ENCODE measurements at regions not wholly inside any gene's neighbourhood (a gene's known extent, or its start where the extent isn't known, plus 50 kb on each side); places are given as distances from the start of the nearest gene placed in this dataset.

DNA sequence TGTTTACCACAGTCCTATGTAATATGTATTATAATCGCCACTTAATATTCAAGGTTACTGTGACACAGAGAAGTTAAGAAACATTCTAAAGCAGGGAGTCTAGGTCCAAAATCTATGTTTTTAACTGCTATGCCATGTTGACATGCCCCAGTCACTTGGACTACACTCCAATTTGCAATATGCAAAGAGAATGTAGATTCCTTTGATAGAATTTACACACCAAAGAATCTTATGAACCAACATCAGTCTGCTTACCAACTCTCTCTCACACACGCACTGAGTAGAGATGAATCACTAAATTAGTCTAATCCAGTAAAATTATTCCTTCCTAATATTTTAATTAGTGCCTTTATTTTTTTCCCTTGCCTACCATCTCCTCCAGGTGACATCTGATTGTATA is 266.2 kb downstream of the OLFM3 start:
- no peak for DNase-seq

DNA sequence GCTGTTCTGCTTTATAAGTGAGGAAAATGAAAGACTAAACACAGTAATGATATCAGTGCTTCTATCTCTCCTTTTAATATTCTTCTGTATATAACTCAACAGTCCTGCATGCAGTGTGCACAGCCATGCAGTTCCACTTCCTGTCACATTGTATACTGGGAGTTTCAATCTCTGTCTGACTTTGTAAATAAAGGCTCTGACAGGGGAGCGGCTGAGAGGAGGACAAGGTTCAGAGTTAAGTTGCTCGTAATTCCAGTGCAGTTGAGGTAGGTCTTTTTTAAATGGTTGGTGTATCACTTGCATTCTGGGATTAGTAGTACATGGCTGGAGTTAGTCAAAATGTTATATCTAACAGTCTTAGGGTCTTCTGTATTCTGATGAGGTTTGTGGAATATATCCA is 264.5 kb downstream of the OLFM3 start:
- DNase-seq = no peak

DNA sequence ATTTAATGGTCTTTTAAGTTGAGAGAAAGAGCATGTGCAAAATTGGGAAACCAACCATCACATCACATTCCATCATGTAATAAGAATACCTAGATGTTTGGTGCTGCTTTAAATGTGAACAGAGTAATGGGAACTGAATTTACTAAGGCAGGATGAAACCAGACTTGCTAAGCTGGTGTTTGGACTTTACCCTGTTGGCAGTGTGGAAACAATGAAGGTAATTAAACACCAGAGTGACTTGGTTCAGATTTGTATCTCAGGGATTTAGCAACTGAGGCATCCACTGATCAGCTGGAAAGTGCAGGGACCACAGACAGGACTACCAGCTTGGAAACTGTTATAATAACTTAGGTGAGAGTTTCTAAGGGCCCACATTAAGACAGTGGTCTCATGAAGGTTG is 263.4 kb downstream of the OLFM3 start:
- DNase-seq = no peak

DNA sequence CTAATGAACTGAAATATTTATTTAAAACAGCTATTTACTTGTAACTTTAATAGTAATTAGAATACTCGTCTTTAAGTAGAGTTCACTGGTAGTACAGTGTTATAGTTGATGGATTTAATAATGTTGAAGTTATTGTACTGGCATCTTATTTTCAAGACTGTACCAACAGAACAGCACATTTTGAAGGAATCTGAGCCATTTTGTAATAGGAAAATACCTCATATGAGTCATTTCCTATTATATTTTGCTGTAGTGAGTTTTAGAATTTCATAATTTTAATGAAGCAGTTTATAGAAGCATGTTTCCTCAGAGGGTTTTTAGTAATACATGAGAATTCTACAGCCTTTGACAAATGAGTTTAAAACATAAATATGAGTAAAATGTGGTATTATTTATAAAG is 258.3 kb downstream of the OLFM3 start:
- DNase-seq = no peak

DNA sequence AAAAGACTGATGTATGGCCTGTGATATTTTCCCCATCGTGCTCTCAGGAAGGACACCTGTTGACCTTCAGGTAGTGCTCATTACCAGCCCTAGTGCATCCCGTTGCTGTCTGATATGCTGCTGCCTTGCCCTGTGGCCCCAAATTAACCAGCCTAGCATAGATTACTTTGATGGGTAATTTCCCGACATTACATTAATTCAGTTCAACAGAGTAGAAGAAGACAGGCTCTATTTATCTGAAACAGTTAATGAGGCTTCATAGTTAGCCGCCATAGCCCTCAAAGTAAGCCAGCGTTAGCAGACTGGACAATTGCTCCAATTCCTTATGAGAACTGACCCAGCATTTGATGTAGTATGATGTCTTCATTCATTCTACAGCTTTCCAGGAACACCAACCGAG is 257.6 kb downstream of the OLFM3 start:
- DNase-seq = no peak

DNA sequence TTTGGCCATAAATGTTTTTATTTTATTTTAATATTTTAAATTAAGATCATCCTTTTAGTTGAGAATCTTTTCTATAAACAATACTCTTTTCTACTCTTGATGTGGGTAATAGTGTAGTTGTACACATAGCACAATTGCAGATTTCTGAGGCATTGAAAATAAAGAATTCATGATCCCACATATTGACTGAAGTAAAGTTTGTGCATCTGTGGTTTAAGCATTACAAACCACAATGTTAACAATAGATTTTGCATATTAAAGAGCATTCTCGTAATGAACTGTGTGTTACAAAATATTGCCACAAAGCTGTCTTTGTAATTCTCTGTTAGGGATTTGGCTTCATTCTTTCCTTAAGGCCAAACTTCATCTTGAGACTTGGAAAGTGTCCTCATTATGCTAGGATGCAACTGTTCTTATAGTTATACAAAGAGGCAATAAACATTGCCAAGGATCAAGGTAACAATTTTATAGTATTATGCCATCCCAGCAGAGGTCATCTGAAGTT is 256.8 kb downstream of the OLFM3 start:
- no peak for DNase-seq

DNA sequence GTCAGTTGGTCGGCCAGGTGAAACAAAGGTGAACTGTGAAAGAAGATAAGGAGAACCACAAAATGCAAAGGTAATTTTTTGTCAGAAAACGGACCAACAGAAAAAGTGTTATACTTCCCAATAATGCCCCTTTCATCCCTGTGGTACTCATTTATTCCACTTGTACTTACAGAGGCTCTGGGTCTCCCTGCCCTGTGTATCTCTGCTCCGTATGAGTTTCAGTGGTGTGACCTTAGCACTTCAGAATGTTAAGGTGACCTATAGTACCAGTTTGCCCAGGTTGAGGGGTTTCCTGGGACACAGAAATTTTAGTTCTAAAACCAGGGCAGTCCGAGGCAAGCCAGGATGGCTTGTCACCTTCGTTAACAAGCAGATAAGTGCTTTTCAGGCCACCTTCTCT is 254.8 kb downstream of the OLFM3 start:
- no peak for DNase-seq

DNA sequence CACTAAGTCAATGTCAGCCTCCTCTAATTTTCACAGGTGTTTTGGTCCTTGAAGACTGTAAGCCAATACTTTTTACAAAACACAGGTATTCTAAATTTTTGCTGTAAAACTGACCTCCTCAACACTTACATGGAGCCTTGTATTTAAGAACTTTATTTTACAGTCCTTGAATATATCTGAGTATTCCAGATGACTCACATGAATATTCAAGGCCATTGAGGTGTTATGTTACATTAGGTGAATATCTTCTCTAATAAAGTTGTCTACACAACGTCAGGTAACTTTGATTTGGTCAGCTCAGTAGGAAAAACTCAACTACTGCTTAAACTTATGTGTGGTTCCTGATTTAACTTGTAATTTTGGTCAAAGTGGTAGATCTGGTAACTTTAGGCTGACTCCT is 254.2 kb downstream of the OLFM3 start:
- no peak for DNase-seq

DNA sequence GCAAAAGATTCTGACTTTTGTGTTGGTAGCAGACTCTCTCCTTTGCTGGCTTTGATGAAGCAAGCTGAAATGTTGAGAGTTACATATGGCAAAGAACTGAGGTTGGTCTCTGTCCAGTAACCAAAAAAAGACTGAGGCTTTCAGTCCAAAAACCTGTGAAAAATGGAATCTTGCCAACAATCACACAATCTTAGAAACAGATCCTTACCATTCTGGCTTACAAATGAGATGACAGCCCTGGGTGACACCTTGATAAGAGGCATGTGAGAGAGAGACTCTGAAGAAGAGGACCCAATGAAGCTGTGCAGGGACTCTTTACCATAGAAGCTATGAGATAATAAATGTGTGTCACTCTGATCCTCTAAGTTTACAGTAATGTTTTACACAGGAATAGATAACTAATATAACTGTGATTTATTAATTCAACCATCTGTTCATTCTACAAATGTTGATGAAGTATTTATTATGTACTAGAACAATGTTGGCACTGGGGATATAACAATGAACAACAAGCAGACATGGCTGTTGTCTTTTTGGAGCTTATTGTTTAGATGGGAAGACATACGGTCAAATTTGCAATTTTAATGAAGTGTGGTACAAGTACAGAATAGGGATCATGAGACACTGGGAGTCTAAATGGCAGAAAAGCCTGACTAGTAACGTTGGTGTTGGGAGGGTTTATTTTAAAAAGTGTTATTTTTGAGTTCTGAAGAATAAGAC is 251.0 kb downstream of the OLFM3 start:
- DNase-seq = no peak

DNA sequence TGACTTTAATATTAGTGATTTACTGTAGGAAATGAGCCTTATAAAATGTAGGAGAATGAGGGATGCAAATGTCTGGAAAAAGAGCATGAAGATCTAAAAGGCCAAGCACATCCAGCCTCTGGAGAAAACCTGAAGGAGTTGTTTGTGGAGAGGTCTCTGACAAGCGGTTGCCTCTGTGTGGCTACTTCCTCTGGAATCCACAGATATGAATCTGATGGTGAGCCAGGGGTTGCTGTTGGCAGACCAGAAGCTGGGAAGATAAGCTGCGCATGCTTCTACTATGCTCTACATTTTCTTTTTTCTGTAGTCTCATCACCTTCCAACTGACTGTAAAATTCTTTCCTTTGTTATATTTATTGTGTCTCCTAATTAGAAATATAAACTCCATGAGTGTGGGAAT is 248.6 kb downstream of the OLFM3 start:
- DNase-seq = no peak

All from COR-L47 (cell line).